Smooth muscle cell (in vitro differentiated cells): ENCODE measurements at regions not wholly inside any gene's neighbourhood (a gene's known extent, or its start where the extent isn't known, plus 50 kb on each side); places are given as distances from the start of the nearest gene placed in this dataset.

ENCODE experiments used
- DNase-seq: peaks from one replicate; lab custom pipeline; 2025; ENCODE audit not compliant: unreplicated experiment; lab: John Stamatoyannopoulos, UW
- H2AFZ ChIP-seq: fragments of 200-600 bp; sonication (generic); 2 replicates; pipeline ENCODE4 v1.6.0; 2016; ENCODE audit warnings: antibody characterized with exemption, low read depth, mild to moderate bottlenecking
- H3F3A ChIP-seq: fragments of 200-600 bp; sonication (generic); 2 replicates; pipeline ENCODE4 v1.6.0; 2017; ENCODE audit warnings: antibody characterized with exemption, low read depth
- H3K27ac ChIP-seq: fragments of 200-600 bp; sonication (generic); 2 replicates; pipeline ENCODE4 v1.5.1; 2016; ENCODE audit warnings: low read depth, mild to moderate bottlenecking
- H3K27me3 ChIP-seq: fragments of 200-600 bp; sonication (generic); 2 replicates; pipeline ENCODE4 v1.6.1; 2016; ENCODE audit warnings: low read depth, mild to moderate bottlenecking
- H3K36me3 ChIP-seq: fragments of 200-600 bp; sonication (generic); 2 replicates; pipeline ENCODE4 v1.5.1; 2016; ENCODE audit warnings: low read depth
- H3K4me1 ChIP-seq: fragments of 200-600 bp; sonication (generic); 2 replicates; pipeline ENCODE4 v1.5.1; 2016; ENCODE audit warnings: low read depth
- H3K4me2 ChIP-seq: fragments of 200-600 bp; sonication (generic); 2 replicates; pipeline ENCODE4 v1.6.0; 2016; ENCODE audit warnings: mild to moderate bottlenecking
- H3K4me3 ChIP-seq: fragments of 200-600 bp; sonication (generic); 2 replicates; pipeline ENCODE4 v1.5.1; 2016; ENCODE audit warnings: mild to moderate bottlenecking
- H3K79me2 ChIP-seq: fragments of 200-600 bp; sonication (generic); 2 replicates; pipeline ENCODE4 v1.6.0; 2016; ENCODE audit warnings: low read depth, mild to moderate bottlenecking
- H3K9ac ChIP-seq: fragments of 200-600 bp; sonication (generic); 2 replicates; pipeline ENCODE4 v1.6.0; 2016; ENCODE audit warnings: low read depth
- H3K9me3 ChIP-seq: fragments of 200-600 bp; sonication (generic); replicated peaks from 2 replicates; pipeline ENCODE4 v1.5.1; 2016; ENCODE audit warnings: low read depth
- H4K20me1 ChIP-seq: fragments of 200-600 bp; sonication (generic); 2 replicates; pipeline ENCODE4 v1.6.0; 2016; ENCODE audit warnings: low read depth
- CTCF ChIP-seq: fragments of 200-600 bp; sonication (generic); IDR thresholded peaks from 2 replicates; pipeline ENCODE4 v1.5.1; 2017; ENCODE audit warnings: borderline replicate concordance, mild to moderate bottlenecking, antibody characterized with exemption; ENCODE audit not compliant: insufficient read depth, poor library complexity, severe bottlenecking
- WGBS: methylation state at CpG from one replicate; pipeline ENCODE4 v1.1.7; 2016; ENCODE audit warnings: low lambda C conversion rate; 5-methylcytosine and 5-hydroxymethylcytosine counted together

- Histone ChIP-seq H2AFZ (no peak overlapping the region), H3K9ac (no peak overlapping the region), H4K20me1 (no peaks in the 10 kb centered on the region), H3K36me3 (no peaks in the 10 kb centered on the region), H3K27ac (no peak overlapping the region), H3K79me2 (no peaks in the 10 kb centered on the region), H3K4me2 (no peak overlapping the region), H3K27me3 (no peaks in the 10 kb centered on the region), H3K4me1 (no peaks in the 10 kb centered on the region), H3K4me3 (no peak overlapping the region), H3F3A (no peaks in the 10 kb centered on the region), H3K9me3 (no peaks in the 10 kb centered on the region)
- TF ChIP-seq CTCF, result no peak
- DNase-seq, result no peak
- 96% methylated on average over 2 of the region's 2 CpGs for WGBS
Measured at GRCh38 chr2:7471185-7471584, 554.0 kb downstream of the RNF144A start.

- no peak overlapping the region for H2AFZ ChIP-seq
- H3K4me1 ChIP-seq, result no peaks in the 10 kb centered on the region
- H4K20me1 ChIP-seq, result no peaks in the 10 kb centered on the region
- H3K9me3 ChIP-seq, result no peaks in the 10 kb centered on the region
- no peaks in the 10 kb centered on the region for H3K36me3 ChIP-seq
- H3K27ac ChIP-seq, result no peak overlapping the region
- no peak for DNase-seq
- 95% methylated on average over 2 of the region's 2 CpGs for WGBS
- H3K4me2 ChIP-seq, result no peak overlapping the region
- no peaks in the 10 kb centered on the region for H3K27me3 ChIP-seq
- H3K79me2 ChIP-seq, result no peaks in the 10 kb centered on the region
- no peak for TF ChIP-seq CTCF
- no peaks in the 10 kb centered on the region for H3F3A ChIP-seq
- H3K9ac ChIP-seq, result no peak overlapping the region
- no peak overlapping the region for H3K4me3 ChIP-seq
Measured at GRCh38 chr2:7472465-7472864, 555.3 kb downstream of the RNF144A start.

GRCh38 chr2:7473135-7473771 is 556.0 kb downstream of the RNF144A start:
- Histone ChIP-seq H3K4me3 (no peak overlapping the region), H3K79me2 (no peaks in the 10 kb centered on the region), H3F3A (no peaks in the 10 kb centered on the region), H3K27ac (no peak overlapping the region), H3K9me3 (no peaks in the 10 kb centered on the region), H3K4me1 (no peaks in the 10 kb centered on the region), H3K4me2 (no peak overlapping the region), H3K27me3 (no peaks in the 10 kb centered on the region), H4K20me1 (no peaks in the 10 kb centered on the region), H3K9ac (no peak overlapping the region), H2AFZ (no peak overlapping the region), H3K36me3 (no peaks in the 10 kb centered on the region)
- DNase-seq, result no peak
- no peak for TF ChIP-seq CTCF
- 77% methylated on average over 7 of the region's 7 CpGs for WGBS

GRCh38 chr2:7476371-7476770 is 559.2 kb downstream of the RNF144A start:
- no peaks in the 10 kb centered on the region for H3K27me3 ChIP-seq
- H3K9ac ChIP-seq, result no peak overlapping the region
- H3F3A ChIP-seq, result no peaks in the 10 kb centered on the region
- TF ChIP-seq CTCF, result no peak
- no peak overlapping the region for H3K27ac ChIP-seq
- H3K4me3 ChIP-seq, result no peak overlapping the region
- H3K9me3 ChIP-seq, result no peaks in the 10 kb centered on the region
- H4K20me1 ChIP-seq, result no peaks in the 10 kb centered on the region
- no peaks in the 10 kb centered on the region for H3K4me1 ChIP-seq
- no peak overlapping the region for H2AFZ ChIP-seq
- H3K36me3 ChIP-seq, result no peaks in the 10 kb centered on the region
- no peak for DNase-seq
- no peaks in the 10 kb centered on the region for H3K79me2 ChIP-seq
- H3K4me2 ChIP-seq, result no peak overlapping the region
